NCI-H345 treated with DMSO at 0.1 percent for 48 hours (cell line): ENCODE measurements at regions not wholly inside any gene's neighbourhood (a gene's known extent, or its start where the extent isn't known, plus 50 kb on each side); places are given as distances from the start of the nearest gene placed in this dataset.
"Not testable (repeated sequence)": the region's sequence is repeated elsewhere in the genome, so short reads cannot be mapped to it uniquely, and the experiment has no call there.

ENCODE experiments used
- DNase-seq: peaks from one replicate; lab custom pipeline; 2025; ENCODE audit not compliant: unreplicated experiment; lab: John Stamatoyannopoulos, UW

- no peak for DNase-seq
Observed at GRCh38 chr21:24628046-24628445, 979.2 kb downstream of the MRPL39 start.

GRCh38 chr21:24617819-24618218 is 989.5 kb downstream of the MRPL39 start:
- DNase-seq: no peak

GRCh38 chr21:24594082-24594481 is 1013.2 kb downstream of the MRPL39 start:
- DNase-seq: no peak

GRCh38 chr21:24590261-24590660 is 1017.0 kb downstream of the MRPL39 start:
- DNase-seq: no peak

GRCh38 chr21:24583473-24583872 is 1023.8 kb downstream of the MRPL39 start:
- DNase-seq: no peak

GRCh38 chr21:24577301-24577700 is 1030.0 kb downstream of the MRPL39 start:
- DNase-seq: no peak

- DNase-seq: no peak
Observed at GRCh38 chr21:24561291-24561690, 1046.0 kb downstream of the MRPL39 start.

GRCh38 chr21:24552491-24552890 is 1054.8 kb downstream of the MRPL39 start:
- no peak for DNase-seq

GRCh38 chr21:24545807-24546361 is 1061.4 kb downstream of the MRPL39 start:
- no peak for DNase-seq

- peak; percentile 12 for DNase-seq
Observed at GRCh38 chr21:24514081-24514733, 1093.1 kb downstream of the MRPL39 start.

- no peak for DNase-seq
Observed at GRCh38 chr21:24509131-24509530, 1098.2 kb downstream of the MRPL39 start.

- no peak for DNase-seq
Observed at GRCh38 chr21:24486973-24487372, 1120.3 kb downstream of the MRPL39 start.

- DNase-seq: not testable (repeated sequence)
Observed at GRCh38 chr21:24483361-24483760, 1123.9 kb downstream of the MRPL39 start.

- no peak for DNase-seq
Observed at GRCh38 chr21:24470852-24471251, 1136.4 kb downstream of the MRPL39 start.

GRCh38 chr21:24456358-24456757 is 1150.9 kb downstream of the MRPL39 start:
- DNase-seq: no peak

GRCh38 chr21:24450119-24450518 is 1157.2 kb downstream of the MRPL39 start:
- no peak for DNase-seq

GRCh38 chr21:24445517-24445916 is 1161.8 kb downstream of the MRPL39 start:
- no peak for DNase-seq

GRCh38 chr21:24444736-24445135 is 1162.5 kb downstream of the MRPL39 start:
- DNase-seq: no peak

GRCh38 chr21:24436236-24436635 is 1171.0 kb downstream of the MRPL39 start:
- DNase-seq: no peak

- no peak for DNase-seq
Observed at GRCh38 chr21:24428591-24429199, 1178.6 kb downstream of the MRPL39 start.

GRCh38 chr21:24424776-24425175 is 1182.5 kb downstream of the MRPL39 start:
- no peak for DNase-seq

GRCh38 chr21:24423546-24423945 is 1183.7 kb downstream of the MRPL39 start:
- no peak for DNase-seq

GRCh38 chr21:24420689-24421088 is 1186.6 kb downstream of the MRPL39 start:
- DNase-seq: no peak
